CD4-positive, alpha-beta T cell treated with Interleukin-6 at 100 ng/mL for 8 hours (primary cell): ENCODE measurements at regions not wholly inside any gene's neighbourhood (a gene's known extent, or its start where the extent isn't known, plus 50 kb on each side); places are given as distances from the start of the nearest gene placed in this dataset.

ENCODE experiments used
- DNase-seq: peaks from one replicate; pipeline ENCODE4 v3.0.0-alpha.2; 2020; ENCODE audit warnings: mixed read lengths, low spot score

DNA sequence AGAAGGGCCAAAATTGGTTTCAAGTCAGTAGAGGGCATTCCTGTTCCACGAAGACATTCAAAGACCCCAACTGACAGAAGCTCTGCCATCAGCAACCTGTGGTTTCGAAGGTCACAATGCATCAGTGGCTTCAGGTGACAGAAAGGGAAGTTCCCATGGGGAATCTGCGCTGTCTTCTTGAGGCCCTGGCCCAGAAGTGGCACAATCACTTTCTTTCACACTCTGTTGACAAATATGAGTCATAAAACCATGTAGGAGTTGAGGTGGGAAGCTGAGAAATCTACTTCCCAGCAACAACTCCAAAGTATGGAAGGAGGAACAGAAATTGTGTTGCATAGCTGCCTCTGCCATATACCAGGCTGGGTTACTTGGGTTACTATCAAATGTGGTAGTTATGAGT lies 621.1 kb upstream of the FANCL start:
- DNase-seq: no peak

DNA sequence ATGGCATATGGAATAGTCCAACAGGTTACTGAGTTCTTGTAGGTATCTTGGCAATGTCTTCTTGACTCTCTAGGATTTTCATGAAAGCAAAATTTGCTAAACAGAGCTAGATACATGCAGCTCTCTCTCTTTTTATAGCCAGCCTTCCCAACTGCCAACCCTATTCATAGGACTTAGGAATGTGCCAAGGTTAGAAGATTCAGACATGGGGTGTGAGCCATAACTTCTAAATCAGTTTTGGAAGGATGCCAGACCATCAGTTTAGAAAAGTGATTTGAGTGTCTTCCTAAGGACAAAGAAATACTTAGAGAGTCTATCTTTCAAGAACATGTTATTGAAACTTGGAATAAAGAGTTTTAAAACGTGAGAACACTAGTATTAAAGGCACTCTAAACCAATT lies 619.5 kb upstream of the FANCL start:
- no peak for DNase-seq

DNA sequence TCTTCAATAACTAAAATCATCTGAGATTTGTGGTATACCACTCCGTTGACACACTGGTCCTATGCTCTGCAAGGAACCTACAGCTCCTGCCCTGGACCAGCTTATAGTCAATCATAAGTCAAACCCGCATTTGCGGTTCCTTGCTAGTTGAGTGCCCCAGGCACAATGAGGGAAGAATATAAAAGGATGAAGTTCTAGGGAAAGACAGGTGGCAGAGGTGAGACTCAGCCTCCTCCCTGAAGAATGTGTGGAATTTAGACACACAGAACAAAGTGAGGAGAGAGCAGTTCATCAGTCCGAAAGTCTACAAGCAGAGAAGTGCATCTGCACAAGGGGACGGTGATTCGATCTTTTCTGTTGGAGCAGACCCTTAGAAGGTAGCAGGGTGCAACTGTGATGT lies 615.0 kb upstream of the FANCL start:
- DNase-seq: no peak

DNA sequence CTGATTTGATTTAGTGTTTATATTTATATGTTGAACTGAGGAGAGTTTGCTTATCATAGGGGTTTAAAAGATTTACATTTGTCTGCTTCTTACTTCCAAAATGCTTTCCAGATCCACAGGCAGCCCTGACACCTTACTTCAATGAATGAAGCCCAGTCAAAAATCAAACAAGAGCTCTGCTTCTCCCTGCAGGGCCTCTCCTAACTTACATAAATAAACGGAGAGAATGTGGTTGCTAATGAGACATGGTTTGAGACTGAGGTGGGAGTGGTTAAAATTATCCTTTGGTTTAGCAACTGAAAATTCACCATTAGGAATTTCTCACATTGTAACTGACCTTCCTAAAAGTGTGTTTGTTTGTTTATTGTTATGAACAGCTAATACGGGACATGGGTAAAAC lies 612.3 kb upstream of the FANCL start:
- DNase-seq: no peak

DNA sequence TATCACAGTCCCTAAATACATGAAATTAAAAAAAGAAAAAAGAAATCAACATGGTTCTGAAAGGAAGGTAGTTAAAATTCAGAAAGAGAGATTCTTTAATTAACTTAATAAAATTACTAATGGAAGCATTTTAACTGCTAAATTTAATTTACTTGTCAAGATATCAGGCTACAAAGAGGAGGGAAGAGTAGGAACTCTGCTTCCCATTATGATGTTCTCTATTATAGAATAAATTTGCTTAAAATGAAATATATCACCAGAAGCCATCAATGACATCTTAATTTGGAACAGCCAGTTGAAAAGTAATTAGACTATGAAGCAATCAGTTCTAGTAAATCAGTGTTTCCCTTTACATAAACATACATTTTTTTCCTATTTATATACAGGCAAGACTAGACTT lies 611.8 kb upstream of the FANCL start:
- DNase-seq: no peak

DNA sequence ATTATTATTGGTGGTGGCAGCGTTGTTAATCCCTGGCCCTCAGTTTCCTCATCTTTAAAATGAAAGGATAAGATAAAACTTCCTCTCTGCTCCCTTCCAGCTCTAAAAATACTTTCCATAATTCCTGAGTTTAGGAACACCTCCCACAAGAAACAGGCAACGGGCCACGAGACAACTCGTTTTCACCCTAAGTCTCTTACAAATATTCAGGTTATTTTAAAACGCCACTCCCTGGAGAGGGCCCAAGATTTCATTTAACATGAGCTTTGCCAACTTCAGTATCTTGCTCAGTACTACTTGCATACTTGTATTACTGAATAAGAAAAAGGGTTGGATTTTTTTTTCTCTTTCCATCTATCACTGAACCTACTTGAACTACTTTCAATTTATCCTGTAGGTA lies 611.1 kb upstream of the FANCL start:
- DNase-seq: no peak

DNA sequence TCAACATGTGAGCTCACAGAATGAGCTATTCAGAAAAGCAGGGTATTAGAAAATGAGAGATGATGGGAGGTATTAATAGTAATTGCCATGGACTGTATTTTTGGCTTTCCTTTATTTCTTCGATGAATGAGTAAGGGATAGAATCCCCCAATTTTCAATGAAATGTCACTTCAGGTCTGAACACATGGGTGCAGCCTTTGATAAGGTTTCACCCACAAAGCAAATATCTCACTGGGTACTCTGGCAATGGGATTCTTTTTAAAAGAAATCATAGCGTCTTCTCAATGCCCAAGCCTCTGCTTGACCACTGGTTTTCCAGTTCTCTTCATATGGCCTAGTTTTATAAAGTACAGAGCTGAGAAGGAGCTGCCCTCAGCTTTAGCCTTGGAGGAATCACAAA lies 610.5 kb upstream of the FANCL start:
- no peak for DNase-seq

DNA sequence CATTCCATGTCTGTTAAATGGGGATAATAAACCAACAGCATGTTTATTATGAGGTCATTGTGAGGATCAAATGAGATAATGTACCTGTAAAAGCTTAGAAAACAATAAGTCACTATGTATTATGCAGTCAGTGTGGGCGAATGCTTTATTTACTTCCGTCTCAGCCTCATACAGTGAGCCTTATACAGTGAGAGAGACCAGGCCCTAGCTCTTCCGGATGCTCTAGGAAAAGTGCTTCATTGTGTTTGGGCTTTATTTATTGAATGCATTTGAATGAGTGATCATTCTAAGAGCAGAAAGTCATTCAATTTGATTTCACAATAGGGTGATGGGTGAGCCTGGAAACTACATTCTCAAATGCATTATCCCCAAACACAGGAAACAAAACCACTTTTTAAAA lies 603.9 kb upstream of the FANCL start:
- DNase-seq: no peak

DNA sequence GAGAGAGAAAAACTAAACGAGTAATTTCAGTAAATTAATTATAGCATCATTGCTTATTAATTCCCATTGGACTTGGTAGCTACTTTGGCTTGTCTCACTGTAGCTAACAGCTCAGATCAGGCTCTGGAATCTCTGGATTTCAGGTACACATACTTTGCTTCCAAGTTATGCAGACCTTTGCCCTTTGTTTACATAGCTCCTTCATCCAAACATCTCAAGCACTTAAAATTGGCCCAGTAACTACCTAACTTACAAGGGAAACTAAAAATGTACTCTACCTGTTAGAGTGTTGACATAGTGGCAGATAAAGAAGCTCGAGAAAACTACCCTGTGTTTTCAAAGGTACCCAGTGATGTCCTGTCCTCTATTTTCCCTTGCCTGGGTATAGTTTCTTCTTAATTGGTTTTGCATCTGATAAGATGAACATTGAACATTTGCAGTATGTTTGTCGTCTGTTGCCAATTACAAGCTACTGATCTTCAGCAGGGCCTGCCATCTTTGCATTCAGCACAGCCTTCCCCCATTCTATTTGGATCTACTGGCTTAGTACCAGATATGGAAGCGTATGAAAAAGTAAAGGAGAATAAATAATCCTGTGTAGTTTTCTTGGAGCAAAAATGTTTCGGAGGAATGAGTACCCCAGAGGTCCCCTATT lies 601.5 kb upstream of the FANCL start:
- no peak for DNase-seq

DNA sequence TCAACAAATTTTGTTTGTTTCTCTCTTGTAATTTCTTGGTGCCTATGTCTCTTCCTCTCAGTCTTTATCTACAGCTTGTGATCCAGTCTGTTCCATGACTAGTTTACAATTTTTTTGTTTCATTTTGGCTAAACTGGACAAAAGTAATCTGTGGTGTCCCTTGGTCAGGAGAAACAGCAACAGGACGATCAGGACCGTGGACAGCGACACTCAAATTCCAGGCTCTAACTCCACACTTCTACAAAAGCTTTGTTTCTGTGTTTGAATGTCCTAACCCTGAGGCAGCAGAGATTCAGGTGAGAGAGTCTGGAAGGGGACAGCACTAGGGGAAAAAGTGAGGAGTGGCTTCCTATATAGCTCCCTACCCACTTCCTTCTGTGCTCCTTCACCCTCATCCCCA lies 593.3 kb upstream of the FANCL start:
- no peak for DNase-seq

DNA sequence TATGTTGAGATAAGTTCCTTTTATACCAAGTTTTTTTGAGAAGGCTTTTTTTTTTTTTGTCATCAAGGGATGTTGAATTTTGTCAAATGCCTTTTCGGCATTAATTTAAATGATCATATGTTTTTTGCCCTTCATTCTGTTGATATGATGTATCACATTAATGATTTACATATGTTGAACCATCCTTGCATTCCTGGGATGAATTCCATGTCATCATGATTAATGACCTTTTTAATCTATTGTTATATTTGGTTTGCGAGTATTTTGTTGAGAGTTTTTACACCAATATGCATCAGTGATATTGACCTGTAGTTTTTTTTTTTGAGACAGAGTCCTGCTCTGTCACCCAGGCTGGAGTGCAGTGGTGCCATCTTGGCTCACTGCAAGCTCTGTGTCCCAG lies 585.7 kb upstream of the FANCL start:
- DNase-seq: no peak

DNA sequence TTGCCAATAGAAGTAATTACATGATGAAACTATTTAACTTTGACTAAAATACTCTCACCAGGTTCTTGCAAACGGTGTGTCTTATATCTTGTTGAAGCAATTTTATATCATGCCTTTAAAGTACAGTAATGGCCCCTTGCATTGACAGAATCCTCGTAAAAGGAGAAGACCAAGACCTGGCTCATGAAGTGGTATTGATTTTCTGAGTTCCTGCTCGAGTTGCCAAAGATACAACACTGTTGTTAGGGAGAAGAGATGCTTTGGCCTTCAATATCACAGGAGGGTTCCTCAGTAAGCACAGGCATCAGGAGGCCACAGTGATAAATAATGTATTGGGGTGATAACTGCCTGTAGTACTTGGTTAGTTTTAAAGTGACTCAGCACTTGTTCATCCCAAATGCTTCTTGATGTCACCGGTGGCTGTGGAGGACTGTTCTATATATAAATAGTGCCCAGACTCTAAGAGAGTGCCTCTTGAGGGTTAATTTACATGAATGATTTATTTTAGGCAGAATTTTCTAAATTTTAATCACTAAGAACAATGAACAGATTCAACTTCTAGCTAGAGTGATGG lies 571.7 kb upstream of the FANCL start:
- DNase-seq: no peak

DNA sequence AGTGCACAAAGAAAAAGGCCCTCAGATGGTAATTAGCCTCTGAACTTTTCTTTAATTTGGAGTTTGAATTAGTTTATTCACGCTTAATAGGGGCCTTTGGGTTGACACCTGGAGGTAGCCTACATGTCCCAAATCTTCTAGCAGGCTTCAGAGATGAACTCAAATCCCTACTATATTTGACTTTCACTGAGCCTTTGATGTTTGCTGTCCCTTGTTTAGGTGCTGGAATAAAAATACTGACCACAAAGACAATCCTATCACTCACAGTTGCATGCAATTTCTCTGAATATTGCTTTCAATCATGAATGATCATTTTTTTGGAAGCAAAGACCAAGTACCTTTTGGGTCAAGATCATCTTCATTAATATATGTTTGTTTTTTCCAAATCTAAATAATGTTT lies 564.0 kb upstream of the FANCL start:
- DNase-seq: no peak

DNA sequence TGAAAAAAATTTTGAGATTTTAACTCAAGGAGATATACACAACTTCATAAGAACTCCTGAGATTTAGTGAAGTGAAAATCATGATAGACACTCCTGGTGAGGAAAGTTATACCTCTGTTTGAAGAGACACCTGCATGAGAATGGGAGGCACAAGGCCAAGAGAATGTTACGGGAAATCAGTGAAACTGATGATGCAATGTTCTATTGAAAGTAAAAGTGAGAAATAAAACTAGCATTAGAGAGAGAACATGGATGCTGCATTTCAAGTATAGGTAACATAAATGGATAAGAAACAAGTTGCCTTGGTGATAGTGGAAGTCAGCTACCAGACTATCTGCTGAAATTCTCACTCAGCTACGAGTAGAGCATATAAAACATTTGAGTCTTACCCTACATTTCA lies 562.1 kb upstream of the FANCL start:
- no peak for DNase-seq

DNA sequence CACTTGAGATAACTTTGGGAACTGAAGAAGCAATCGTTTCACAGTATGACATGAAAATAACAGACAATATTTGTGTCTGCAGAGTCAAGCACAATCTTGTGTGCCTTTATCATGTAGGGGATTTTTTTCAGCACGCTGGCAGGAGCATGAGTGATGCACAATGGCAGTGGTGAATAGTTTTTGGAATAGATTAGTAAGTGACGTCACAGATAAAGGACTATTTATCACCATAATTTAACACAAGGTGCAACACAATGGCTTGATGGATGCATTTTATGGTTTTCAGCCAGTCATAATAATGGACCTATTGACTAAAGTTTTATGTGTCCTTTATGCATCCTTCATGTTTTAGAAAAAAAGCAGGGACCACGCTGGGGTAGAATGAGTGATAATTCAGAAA lies 559.8 kb upstream of the FANCL start:
- no peak for DNase-seq

DNA sequence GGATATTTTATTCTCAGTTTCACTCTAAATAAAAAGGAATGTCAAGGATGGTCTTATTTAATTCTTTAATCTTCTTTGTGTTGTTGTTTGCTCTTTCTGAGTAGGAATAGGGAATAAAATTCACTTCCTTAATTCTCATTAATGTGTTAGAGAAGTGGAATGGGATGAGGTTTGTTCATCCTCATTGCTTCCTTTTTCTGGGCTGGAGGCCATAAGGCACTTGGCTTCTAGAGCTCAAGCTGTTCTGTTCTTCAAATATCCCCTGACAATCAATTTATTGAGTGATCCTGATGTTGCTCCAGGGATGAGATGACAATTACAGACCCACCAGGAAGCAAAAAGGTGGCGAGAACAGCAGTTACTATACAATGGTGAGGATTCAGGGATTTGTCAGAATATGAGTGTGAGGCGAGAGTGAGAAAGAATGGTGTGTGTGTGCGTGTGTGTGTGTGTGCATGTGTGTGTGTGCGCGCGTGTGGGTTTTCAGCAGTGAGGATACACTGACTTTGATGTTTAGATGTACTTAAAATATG lies 557.6 kb upstream of the FANCL start:
- no peak for DNase-seq

DNA sequence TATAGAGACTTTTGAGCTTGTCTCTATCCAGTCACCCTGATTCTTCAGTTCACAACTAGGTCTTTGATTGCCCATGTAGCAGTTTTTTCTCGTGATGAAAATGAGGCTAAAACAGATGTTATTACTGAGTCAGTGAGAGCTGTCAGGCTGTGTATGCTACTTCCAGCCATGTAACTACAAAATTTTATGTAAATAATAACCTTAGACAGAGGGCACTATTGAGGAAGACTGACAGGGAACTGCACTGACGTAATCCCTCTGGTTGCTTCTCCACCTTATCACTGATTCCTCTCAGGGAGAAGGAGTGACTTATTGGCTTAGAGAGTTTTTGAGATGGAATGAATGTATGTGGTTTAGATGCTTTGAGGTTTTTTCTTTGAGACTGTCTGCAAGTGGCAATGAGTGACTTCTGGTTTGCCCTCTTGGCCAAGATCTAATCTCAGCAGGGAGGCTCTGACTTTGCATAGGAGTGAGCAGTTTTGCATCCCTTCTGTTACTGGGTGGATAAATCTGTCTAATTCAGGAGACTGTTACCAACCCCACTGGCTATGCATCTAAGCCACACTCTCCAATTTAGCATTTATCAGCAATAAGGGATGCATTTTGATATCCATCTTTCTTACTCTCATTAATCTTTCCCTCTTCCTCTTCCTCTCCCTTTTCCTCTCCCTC lies 555.2 kb upstream of the FANCL start:
- DNase-seq: no peak

DNA sequence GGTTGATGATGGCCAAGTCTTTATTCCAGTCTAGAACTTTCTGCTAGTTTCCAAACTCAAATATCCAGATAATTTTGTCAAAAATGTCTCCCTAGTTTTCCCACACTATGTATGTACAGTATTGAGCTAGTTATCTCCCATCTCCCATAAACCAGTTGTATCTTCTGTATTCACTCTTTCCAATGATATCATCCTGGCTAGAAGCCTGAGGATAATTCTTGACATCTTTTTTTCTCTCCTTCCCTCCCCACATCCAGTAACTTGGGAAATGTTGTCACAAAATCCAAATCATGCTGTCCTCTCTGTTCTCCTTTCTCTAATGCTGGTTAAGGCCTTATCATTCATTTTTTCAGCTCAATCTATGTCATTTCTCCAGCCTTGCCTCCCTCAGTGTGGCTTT lies 553.8 kb upstream of the FANCL start:
- DNase-seq: no peak

DNA sequence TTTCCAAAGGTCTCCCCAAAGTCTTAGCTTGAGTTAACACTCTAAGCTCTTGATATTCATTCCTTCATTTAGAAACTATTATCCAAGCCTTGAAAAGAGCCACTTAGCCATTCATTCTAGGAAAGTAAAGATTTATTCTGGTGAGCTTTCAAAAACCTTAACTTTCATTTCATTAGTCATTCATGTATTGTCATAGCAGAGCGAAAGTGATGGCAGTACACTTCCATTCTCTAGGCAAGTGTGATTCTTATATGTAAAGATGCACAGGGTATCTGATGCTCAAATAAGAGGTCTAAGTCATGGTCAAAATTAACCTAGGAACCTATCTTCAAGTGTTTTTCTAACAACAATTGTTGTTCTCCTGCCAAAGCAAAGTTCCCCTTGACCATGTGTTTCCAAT lies 553.0 kb upstream of the FANCL start:
- DNase-seq: no peak

DNA sequence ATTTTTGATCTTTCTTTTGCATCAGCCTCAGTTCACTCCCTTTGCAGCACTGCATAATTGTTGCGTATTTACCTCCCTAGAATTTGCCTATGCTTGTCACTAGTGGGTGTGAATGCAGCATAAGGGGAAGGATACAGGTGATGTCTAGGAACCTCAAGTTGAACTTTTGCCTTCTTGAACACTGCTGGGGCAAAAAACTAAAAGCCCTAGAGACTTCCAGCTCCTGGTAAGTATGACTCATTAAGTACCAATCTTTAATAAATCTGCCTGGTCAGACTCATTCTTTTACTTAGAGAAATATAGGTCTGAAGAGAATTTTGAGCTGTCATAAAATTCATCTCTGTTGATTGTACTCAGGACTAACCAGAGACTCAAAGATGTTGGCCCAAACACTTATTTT lies 547.3 kb upstream of the FANCL start:
- DNase-seq: no peak

DNA sequence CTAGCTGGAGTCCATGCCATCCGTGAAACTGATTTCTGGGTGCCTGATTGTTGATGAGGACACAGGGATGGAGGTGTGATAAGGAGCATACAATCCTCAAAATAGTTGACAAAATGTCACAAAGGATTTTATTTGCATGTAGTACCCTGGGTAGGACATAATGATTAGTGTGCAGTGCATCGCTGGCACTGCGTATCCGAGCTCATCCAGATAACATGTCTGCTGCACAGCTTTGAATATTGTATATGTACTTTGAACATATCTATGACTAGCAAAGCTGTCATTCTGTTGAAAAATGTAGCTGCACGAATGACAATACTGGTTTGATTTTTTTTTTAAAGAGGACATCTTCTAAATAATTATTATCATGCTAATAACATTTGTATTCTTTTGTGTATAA lies 529.7 kb upstream of the FANCL start:
- no peak for DNase-seq

DNA sequence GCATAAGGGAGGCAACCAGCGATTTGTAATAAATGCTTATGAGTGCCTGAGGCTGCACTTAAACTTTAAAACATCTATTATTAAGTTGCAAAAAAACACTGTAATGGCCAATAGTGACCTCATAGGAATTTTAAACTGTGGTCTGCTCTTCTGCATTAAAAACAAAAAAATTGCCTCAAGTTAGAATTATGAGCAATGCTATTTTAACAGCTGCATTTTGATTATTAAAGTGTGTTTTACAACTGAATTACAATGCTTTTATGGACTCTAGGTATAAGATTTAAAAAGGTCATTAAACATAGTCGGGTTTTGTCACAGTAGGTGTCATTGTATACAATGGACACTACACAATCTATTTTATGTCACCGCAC lies 528.7 kb upstream of the FANCL start:
- no peak for DNase-seq

DNA sequence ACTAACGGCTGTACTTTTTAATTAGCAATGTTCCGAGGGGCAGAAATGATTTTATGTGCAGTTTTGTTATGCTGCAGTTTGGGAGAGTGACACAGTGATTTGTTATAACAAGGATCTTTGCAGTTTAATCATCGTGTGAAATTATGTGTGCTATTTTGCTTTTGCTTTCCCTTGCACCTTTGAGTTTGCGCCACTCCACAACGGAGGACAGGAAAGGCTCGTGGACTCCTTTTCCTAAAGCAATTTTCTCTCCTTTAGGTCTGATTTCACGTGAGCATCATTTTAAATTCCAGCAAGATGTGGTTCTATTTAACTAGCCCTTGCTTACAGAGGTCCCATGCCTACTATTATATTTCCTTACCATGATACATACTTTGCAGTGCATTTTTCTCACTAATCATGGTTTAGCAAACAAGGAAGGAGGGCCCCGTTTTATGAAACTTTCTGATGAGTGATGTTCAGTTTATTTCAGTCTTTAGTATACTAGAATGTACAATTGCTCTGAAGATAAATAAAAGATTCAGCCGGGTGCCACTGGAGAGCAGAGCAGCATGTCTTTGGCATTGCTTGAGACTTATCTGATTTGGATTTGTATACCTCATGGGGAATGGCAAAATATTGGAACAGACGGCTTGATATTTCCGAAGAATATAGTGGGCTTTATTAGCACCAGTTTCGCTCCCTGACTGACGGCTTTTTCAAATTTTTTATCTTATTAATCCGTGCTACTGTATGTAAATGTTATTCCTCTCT lies 528.2 kb upstream of the FANCL start:
- DNase-seq: no peak
